Endothelial cell of umbilical vein (primary cell): ENCODE measurements at regions not wholly inside any gene's neighbourhood (a gene's known extent, or its start where the extent isn't known, plus 50 kb on each side); places are given as distances from the start of the nearest gene placed in this dataset.
"Not testable (repeated sequence)": the region's sequence is repeated elsewhere in the genome, so short reads cannot be mapped to it uniquely, and the experiment has no call there.

Source experiments
- BruUV-seq: library from RNA; stranded (reverse); fragments of 400-500 nt; replicated peaks from 2 replicates; lab custom pipeline; 2021; lab: Mats Ljungman, UMichigan
- CTCF ChIA-PET: fragments of 300-600, 350-600 bp; sonication (Branson Sonifier 250); formaldehyde crosslinking; loops from one replicate; lab custom pipeline; 2021; ENCODE audit warnings: antibody characterized with exemption, inconsistent platforms; lab: Charles Lee
- POLR2A ChIA-PET: fragments of 300-600, 350-600 bp; sonication (Branson Sonifier 250); formaldehyde crosslinking; loops from one replicate; lab custom pipeline; 2021; ENCODE audit warnings: antibody characterized with exemption, inconsistent platforms; lab: Charles Lee
- DNase-seq: peaks from one replicate; pipeline ENCODE4 v3.0.0-alpha.2; 2011; ENCODE audit warnings: low read depth, low spot score
- FAIRE-seq: peaks from 2 replicates; lab custom pipeline; 2011; peaks lifted over from hg19 to GRCh38; lab: Jason Lieb, UNC
- H2AFZ ChIP-seq: 2 replicates; pipeline ENCODE4 v1.6.0; 2012; ENCODE audit warnings: low read depth, low read length, control low read depth, inconsistent platforms
- H3K27ac ChIP-seq: 2 replicates; pipeline ENCODE4 v1.5.1; 2011; ENCODE audit warnings: low read depth, mild to moderate bottlenecking, control low read depth, low read length, moderate library complexity; ENCODE audit not compliant: insufficient read depth
- H3K27me3 ChIP-seq, 2 experiments: 2 replicates each; pipeline versions ENCODE4 v1.6.0 to v1.6.1; 2011; ENCODE audit warnings: low read length in 2 of 2, mixed read lengths in 1 of 2; ENCODE audit not compliant: control insufficient read depth in 2 of 2, insufficient read depth in 2 of 2
- H3K36me3 ChIP-seq, 2 experiments: 2 replicates in 1 of 2; 3 replicates in 1 of 2; pipeline ENCODE4 v1.5.1; 2011; ENCODE audit warnings: low read length in 2 of 2, mild to moderate bottlenecking in 1 of 2, moderate library complexity in 1 of 2; ENCODE audit not compliant: control insufficient read depth in 2 of 2, insufficient read depth in 2 of 2; ENCODE audit errors: extremely low read depth in 1 of 2
- H3K4me1 ChIP-seq: 3 replicates; pipeline ENCODE4 v1.5.1; 2011; ENCODE audit warnings: mild to moderate bottlenecking, low read length; ENCODE audit not compliant: control insufficient read depth, insufficient read depth; ENCODE audit errors: extremely low read depth
- H3K4me2 ChIP-seq: 2 replicates; pipeline ENCODE4 v1.6.1; 2011; ENCODE audit warnings: low read length, control low read depth, mixed read lengths; ENCODE audit not compliant: insufficient read depth
- H3K4me3 ChIP-seq, 3 experiments: fragments of 200-600 bp in 1 of 3; sonication (generic), shearing (Covaris generic) in 1 of 3; replicated peaks in 1 of 3; 2 replicates each; pipeline ENCODE4 v1.5.1; 2011 to 2016; ENCODE audit warnings: control low read depth in 3 of 3, low read length in 3 of 3, mild to moderate bottlenecking in 2 of 3, inconsistent platforms in 1 of 3, low read depth in 1 of 3, moderate library complexity in 1 of 3; ENCODE audit not compliant: insufficient read depth in 1 of 3
- H3K79me2 ChIP-seq: 2 replicates; pipeline ENCODE4 v1.6.0; 2012; ENCODE audit warnings: low read length, inconsistent platforms; ENCODE audit not compliant: control insufficient read depth, insufficient read depth
- H3K9ac ChIP-seq: replicated peaks from 2 replicates; pipeline ENCODE3; 2011; ENCODE audit warnings: low read length, control low read depth; ENCODE audit not compliant: insufficient read depth; ENCODE audit errors: extremely low read depth
- H3K9me1 ChIP-seq: replicated peaks from 3 replicates; pipeline ENCODE4 v1.6.0; 2011; ENCODE audit warnings: mild to moderate bottlenecking, low read length; ENCODE audit not compliant: control insufficient read depth, insufficient read depth; ENCODE audit errors: extremely low read depth
- H3K9me3 ChIP-seq: replicated peaks from 2 replicates; pipeline ENCODE4 v1.5.1; 2012; ENCODE audit warnings: low read length, inconsistent platforms; ENCODE audit not compliant: control insufficient read depth, insufficient read depth
- H4K20me1 ChIP-seq: replicated peaks from 2 replicates; pipeline ENCODE3; 2011; ENCODE audit warnings: mild to moderate bottlenecking, low read length; ENCODE audit not compliant: control insufficient read depth, insufficient read depth; ENCODE audit errors: extremely low read depth
- CTCF ChIP-seq, 2 donors: IDR thresholded peaks; 1 replicate in 1 of 2; 2 replicates in 1 of 2; pipeline ENCODE4 v1.5.1; 2011; ENCODE audit warnings: low read length in 2 of 2, mild to moderate bottlenecking in 2 of 2, moderate library complexity in 2 of 2, control low read depth in 1 of 2, inconsistent platforms in 1 of 2, low read depth in 1 of 2; ENCODE audit not compliant: insufficient read depth in 1 of 2; ENCODE audit errors: extremely low read depth in 1 of 2
- EZH2 ChIP-seq: IDR thresholded peaks from 2 replicates; pipeline ENCODE4 v1.6.1; 2012; ENCODE audit warnings: borderline replicate concordance, low read depth, mild to moderate bottlenecking, moderate library complexity, low read length, inconsistent platforms; ENCODE audit not compliant: severe bottlenecking
- FOS ChIP-seq: IDR thresholded peaks from 2 replicates; pipeline ENCODE4 v1.6.1; 2011; ENCODE audit warnings: mild to moderate bottlenecking, low read length, moderate library complexity, borderline replicate concordance; ENCODE audit not compliant: insufficient read depth
- GATA2 ChIP-seq: IDR thresholded peaks from 2 replicates; pipeline ENCODE4 v1.7.0; 2011; ENCODE audit warnings: low read depth, mild to moderate bottlenecking, moderate library complexity, mixed read lengths, low read length; ENCODE audit not compliant: insufficient read length, insufficient read depth
- JUN ChIP-seq: IDR thresholded peaks from 2 replicates; pipeline ENCODE4 v1.6.1; 2011; ENCODE audit warnings: borderline replicate concordance, low read depth; ENCODE audit not compliant: insufficient read length, insufficient read depth
- MAX ChIP-seq: IDR thresholded peaks from 2 replicates; pipeline ENCODE4 v1.6.1; 2011; ENCODE audit not compliant: insufficient read depth, insufficient read length
- MYC ChIP-seq: IDR thresholded peaks from one replicate; pipeline ENCODE4 v1.6.1; 2011; ENCODE audit warnings: mild to moderate bottlenecking, low read depth, low read length
- POLR2A ChIP-seq: IDR thresholded peaks from 2 replicates; pipeline ENCODE4 v1.6.1; 2012; ENCODE audit warnings: low read depth, mild to moderate bottlenecking, control low read depth, low read length
- POLR2AphosphoS5 ChIP-seq: IDR thresholded peaks from 2 replicates; pipeline ENCODE4 v1.6.1; 2012; ENCODE audit warnings: low read depth, mild to moderate bottlenecking, control low read depth, low read length, moderate library complexity; ENCODE audit not compliant: insufficient read depth
- dilution Hi-C: fragments of 300-500 bp; cut with MboI; formaldehyde crosslinking; loops from one replicate; pipeline ENCODE4 v1.15.0; 2019; ENCODE audit warnings: low sequenced_read_pairs; ENCODE audit not compliant: extremely low pct_ligation_motif_present
- intact Hi-C: fragments of 100-400 bp; cut with micrococcal nuclease; formaldehyde crosslinking; loops from one replicate; pipeline ENCODE4 v1.10.0; 2022

GRCh38 chr2:83364264-83364663 is 1094.8 kb downstream of the SUCLG1 start:
- Histone ChIP-seq H3K4me2 (no peak overlapping the region), H3K9ac (no peak overlapping the region), H3K9me3 (no peaks in the 10 kb centered on the region), H3K27ac (no peak overlapping the region), H3K4me3 (no peak overlapping the region), H3K36me3 (no peaks in the 10 kb centered on the region), H3K9me1 (no peaks in the 10 kb centered on the region), H4K20me1 (no peaks in the 10 kb centered on the region), H3K4me1 (no peaks in the 10 kb centered on the region), H2AFZ (no peak overlapping the region), H3K79me2 (no peaks in the 10 kb centered on the region), H3K27me3 (no peaks in the 10 kb centered on the region)
- TF ChIP-seq MYC (no peak), CTCF (IDR thresholded peaks at IDR 0.05; ENCODE audit: extremely low read depth in 1 of 2, insufficient read depth in 1 of 2, low read depth in 1 of 2, low read length in 2 of 2) (no peak), POLR2A (no peak), JUN (no peak), POLR2AphosphoS5 (no peak), EZH2 (no peak), FOS (no peak), GATA2 (no peak), MAX (no peak)
- POLR2A ChIA-PET, result no interaction called here
- DNase-seq (no peak), FAIRE-seq (no peak)
- CTCF ChIA-PET, result no interaction called here
- intact Hi-C loops (no loop called here), dilution Hi-C loops (no loop called here)
- no TSS peak for BruUV-seq

GRCh38 chr2:83363138-83363537 is 1095.9 kb downstream of the SUCLG1 start:
- H3K4me1 ChIP-seq, H3K4me3 ChIP-seq, H3K36me3 ChIP-seq, POLR2A ChIA-PET, intact Hi-C loops, CTCF ChIA-PET, dilution Hi-C loops, H2AFZ ChIP-seq, H3K9me1 ChIP-seq, H3K4me2 ChIP-seq, H3K27me3 ChIP-seq, FAIRE-seq, H3K27ac ChIP-seq, DNase-seq, H4K20me1 ChIP-seq, H3K79me2 ChIP-seq, H3K9me3 ChIP-seq, H3K9ac ChIP-seq, BruUV-seq: not testable (repeated sequence)
